NCI-H1092 treated with DMSO at 0.1 percent for 48 hours (cell line): ENCODE measurements at regions not wholly inside any gene's neighbourhood (a gene's known extent, or its start where the extent isn't known, plus 50 kb on each side); places are given as distances from the start of the nearest gene placed in this dataset.
"Not testable (repeated sequence)": the region's sequence is repeated elsewhere in the genome, so short reads cannot be mapped to it uniquely, and the experiment has no call there.

Source experiments
- DNase-seq: peaks from one replicate; lab custom pipeline; 2025; lab: John Stamatoyannopoulos, UW

- DNase-seq, result no peak
Measured at GRCh38 chr12:87092421-87092820, 836.2 kb upstream of the MGAT4C start.

GRCh38 chr12:87086118-87086891 is 830.1 kb upstream of the MGAT4C start:
- peak; percentile 17 for DNase-seq

GRCh38 chr12:87085286-87085685 is 829.1 kb upstream of the MGAT4C start:
- no peak for DNase-seq

- DNase-seq, result no peak
Measured at GRCh38 chr12:87082756-87083155, 826.6 kb upstream of the MGAT4C start.

GRCh38 chr12:87074781-87075180 is 818.6 kb upstream of the MGAT4C start:
- DNase-seq, result no peak

GRCh38 chr12:87066326-87066725 is 810.1 kb upstream of the MGAT4C start:
- DNase-seq, result no peak

GRCh38 chr12:87059231-87059630 is 803.0 kb upstream of the MGAT4C start:
- no peak for DNase-seq

GRCh38 chr12:87054226-87054625 is 798.0 kb upstream of the MGAT4C start:
- no peak for DNase-seq

- no peak for DNase-seq
Measured at GRCh38 chr12:87051621-87052020, 795.4 kb upstream of the MGAT4C start.

GRCh38 chr12:87047691-87048090 is 791.5 kb upstream of the MGAT4C start:
- DNase-seq, result no peak

GRCh38 chr12:87039536-87039935 is 783.3 kb upstream of the MGAT4C start:
- DNase-seq, result no peak

- no peak for DNase-seq
Measured at GRCh38 chr12:87038098-87038497, 781.9 kb upstream of the MGAT4C start.

- DNase-seq, result no peak
Measured at GRCh38 chr12:87025976-87026375, 769.8 kb upstream of the MGAT4C start.

GRCh38 chr12:87021400-87021799 is 765.2 kb upstream of the MGAT4C start:
- DNase-seq, result no peak

GRCh38 chr12:87020071-87020470 is 763.9 kb upstream of the MGAT4C start:
- DNase-seq, result no peak

- DNase-seq, result no peak
Measured at GRCh38 chr12:87015352-87015751, 759.2 kb upstream of the MGAT4C start.

GRCh38 chr12:87008785-87009384 is 752.7 kb upstream of the MGAT4C start:
- DNase-seq, result no peak

- DNase-seq, result no peak
Measured at GRCh38 chr12:87001102-87001501, 744.9 kb upstream of the MGAT4C start.

GRCh38 chr12:86985298-86985697 is 729.1 kb upstream of the MGAT4C start:
- no peak for DNase-seq

GRCh38 chr12:86970595-86970994 is 714.4 kb upstream of the MGAT4C start:
- not testable (repeated sequence) for DNase-seq

GRCh38 chr12:86959766-86960458 is 703.7 kb upstream of the MGAT4C start:
- DNase-seq, result no peak

- DNase-seq, result peak; percentile 23
Measured at GRCh38 chr12:86950444-86950843, 694.3 kb upstream of the MGAT4C start.

GRCh38 chr12:86950043-86950442 is 693.9 kb upstream of the MGAT4C start:
- DNase-seq, result no peak
